ELR (cell line): ENCODE measurements at regions not wholly inside any gene's neighbourhood (a gene's known extent, or its start where the extent isn't known, plus 50 kb on each side); places are given as distances from the start of the nearest gene placed in this dataset.

ENCODE experiments used
- DNase-seq: peaks from one replicate; pipeline ENCODE4 v3.0.0-alpha.2; 2015; ENCODE audit warnings: low read depth

GRCh38 chr18:73315381-73315780 is 447.6 kb upstream of the NETO1 start:
- DNase-seq: no peak

GRCh38 chr18:73313476-73313875 is 445.7 kb upstream of the NETO1 start:
- no peak for DNase-seq

- no peak for DNase-seq
Measured at GRCh38 chr18:73296686-73297085, 428.9 kb upstream of the NETO1 start.

GRCh38 chr18:73292156-73292555 is 424.4 kb upstream of the NETO1 start:
- no peak for DNase-seq

GRCh38 chr18:73288813-73289212 is 421.0 kb upstream of the NETO1 start:
- DNase-seq: no peak

GRCh38 chr18:73286584-73286983 is 418.8 kb upstream of the NETO1 start:
- DNase-seq: no peak

- peak; percentile 48 for DNase-seq
Measured at GRCh38 chr18:73283788-73284187, 416.0 kb upstream of the NETO1 start.

GRCh38 chr18:73283032-73283431 is 415.2 kb upstream of the NETO1 start:
- DNase-seq: peak; percentile 26

- no peak for DNase-seq
Measured at GRCh38 chr18:73279498-73279897, 411.7 kb upstream of the NETO1 start.

GRCh38 chr18:73274812-73275621 is 407.2 kb upstream of the NETO1 start:
- no peak for DNase-seq

- no peak for DNase-seq
Measured at GRCh38 chr18:73270920-73271634, 403.3 kb upstream of the NETO1 start.

- DNase-seq: no peak
Measured at GRCh38 chr18:73264562-73264921, 396.8 kb upstream of the NETO1 start.

- DNase-seq: no peak
Measured at GRCh38 chr18:73261923-73262322, 394.1 kb upstream of the NETO1 start.

GRCh38 chr18:73261243-73261642 is 393.5 kb upstream of the NETO1 start:
- no peak for DNase-seq

- no peak for DNase-seq
Measured at GRCh38 chr18:73258375-73259087, 390.7 kb upstream of the NETO1 start.

GRCh38 chr18:73254564-73254963 is 386.8 kb upstream of the NETO1 start:
- DNase-seq: no peak

- no peak for DNase-seq
Measured at GRCh38 chr18:73249030-73249429, 381.2 kb upstream of the NETO1 start.

GRCh38 chr18:73246763-73247162 is 379.0 kb upstream of the NETO1 start:
- no peak for DNase-seq

- DNase-seq: no peak
Measured at GRCh38 chr18:73245345-73245744, 377.6 kb upstream of the NETO1 start.

GRCh38 chr18:73244401-73244800 is 376.6 kb upstream of the NETO1 start:
- DNase-seq: no peak

- DNase-seq: no peak
Measured at GRCh38 chr18:73240899-73241298, 373.1 kb upstream of the NETO1 start.

- no peak for DNase-seq
Measured at GRCh38 chr18:73235921-73236320, 368.1 kb upstream of the NETO1 start.

GRCh38 chr18:73235491-73235890 is 367.7 kb upstream of the NETO1 start:
- peak; percentile 74 for DNase-seq
